Naive thymus-derived CD4-positive, alpha-beta T cell (primary cell): ENCODE measurements at regions not wholly inside any gene's neighbourhood (a gene's known extent, or its start where the extent isn't known, plus 50 kb on each side); places are given as distances from the start of the nearest gene placed in this dataset.
A peak's percentile ranks its signal among the peaks of the same experiment; 100 is the strongest.

Experiments used
- ATAC-seq: fragments of 150-1000 bp; cut with Tn5 transposase; 2 replicates; pipeline ENCODE4 v1.10.0; 2021; ENCODE audit warnings: mild to moderate bottlenecking, moderate library complexity
- CTCF ChIA-PET: fragments of 350-600 bp; sonication (Branson Sonifier 250); formaldehyde crosslinking; loops from one replicate; lab custom pipeline; 2021; ENCODE audit warnings: antibody characterized with exemption; lab: Charles Lee
- POLR2A ChIA-PET: fragments of 350-600 bp; sonication (Branson Sonifier 250); formaldehyde crosslinking; loops from one replicate; lab custom pipeline; 2021; ENCODE audit warnings: antibody characterized with exemption, inconsistent platforms; lab: Charles Lee
- DNase-seq, 9 donors: peaks; one replicate each; pipeline versions ENCODE4 v3.0.0 to v3.0.0-alpha.2; 2020 to 2022; ENCODE audit warnings: mixed read lengths in 1 of 9
- H3K27ac ChIP-seq: one replicate; pipeline ENCODE4 v1.7.0; 2013; ENCODE audit warnings: mild to moderate bottlenecking, low read depth, low read length, moderate library complexity
- H3K27me3 ChIP-seq, 2 donors: one replicate each; pipeline ENCODE4 v1.7.0; 2013; ENCODE audit warnings: low read length in 2 of 2, mild to moderate bottlenecking in 2 of 2, moderate library complexity in 2 of 2; ENCODE audit not compliant: control insufficient read depth in 2 of 2, insufficient read depth in 2 of 2
- H3K36me3 ChIP-seq, 3 experiments: 1 replicate in 2 of 3; 2 replicates in 1 of 3; pipeline ENCODE4 v1.7.0; 2013; ENCODE audit warnings: low read length in 3 of 3, mild to moderate bottlenecking in 3 of 3, moderate library complexity in 1 of 3; ENCODE audit not compliant: insufficient read depth in 3 of 3, control insufficient read depth in 2 of 3
- H3K4me1 ChIP-seq, 2 donors: one replicate each; pipeline ENCODE4 v1.7.0; 2013; ENCODE audit warnings: low read length in 2 of 2, mild to moderate bottlenecking in 2 of 2, moderate library complexity in 1 of 2; ENCODE audit not compliant: control insufficient read depth in 2 of 2, insufficient read depth in 2 of 2
- H3K4me3 ChIP-seq: 2 replicates; pipeline ENCODE4 v1.7.0; 2013; ENCODE audit warnings: mild to moderate bottlenecking, low read length
- H3K9me3 ChIP-seq, 3 experiments: 1 replicate in 2 of 3; 2 replicates in 1 of 3; pipeline ENCODE4 v1.7.0; 2013; ENCODE audit warnings: low read length in 3 of 3; ENCODE audit not compliant: control insufficient read depth in 2 of 3
- H3K27ac Mint-ChIP-seq, 9 donors: one replicate each; pipeline ENCODE4 v1.8.0; 2020 to 2022; ENCODE audit warnings: mixed read lengths in 9 of 9, mild to moderate bottlenecking in 8 of 9, moderate library complexity in 5 of 9, inconsistent platforms in 2 of 9
- H3K27me3 Mint-ChIP-seq, 5 donors: one replicate each; pipeline ENCODE4 v1.8.0; 2021 to 2022; ENCODE audit warnings: mixed read lengths in 5 of 5, mild to moderate bottlenecking in 1 of 5
- H3K36me3 Mint-ChIP-seq, 5 donors: one replicate each; pipeline ENCODE4 v1.8.0; 2020 to 2022; ENCODE audit warnings: mixed read lengths in 5 of 5, mild to moderate bottlenecking in 3 of 5, inconsistent platforms in 1 of 5
- H3K4me1 Mint-ChIP-seq, 7 donors: one replicate each; pipeline ENCODE4 v1.8.0; 2020 to 2022; ENCODE audit warnings: mixed read lengths in 7 of 7, mild to moderate bottlenecking in 3 of 7, inconsistent platforms in 1 of 7
- H3K4me3 Mint-ChIP-seq, 10 donors: one replicate each; pipeline ENCODE4 v1.8.0; 2020 to 2022; ENCODE audit warnings: mild to moderate bottlenecking in 10 of 10, mixed read lengths in 10 of 10, moderate library complexity in 6 of 10, inconsistent platforms in 2 of 10
- H3K9me3 Mint-ChIP-seq, 11 donors: one replicate each; pipeline ENCODE4 v1.8.0; 2020 to 2022; ENCODE audit warnings: mixed read lengths in 11 of 11, mild to moderate bottlenecking in 4 of 11, inconsistent platforms in 1 of 11, moderate library complexity in 1 of 11
- intact Hi-C, 2 donors: fragments of 100-400 bp; cut with micrococcal nuclease; formaldehyde crosslinking; loops; one replicate each; pipeline ENCODE4 v1.15.1; 2023

GRCh38 chr9:20095430-20096092 lies 306.7 kb upstream of the SLC24A2 start:
- Mint-ChIP-seq H3K4me3 (no peak overlapping the region), H3K4me1 (no peaks in the 10 kb centered on the region), H3K27ac (no peak overlapping the region), H3K36me3 (peaks cover 0 to 11% (median 7%) of the 10 kb centered on the region in 5 donors), H3K9me3 (peaks cover 7 to 33% (median 17%) of the 10 kb centered on the region in 11 donors), H3K27me3 (no peaks in the 10 kb centered on the region)
- Histone ChIP-seq H3K36me3 (no peaks in the 10 kb centered on the region), H3K4me1 (no peaks in the 10 kb centered on the region), H3K27me3 (no peaks in the 10 kb centered on the region), H3K4me3 (no peak overlapping the region), H3K9me3 (peaks cover 0 to 7% (median 0%) of the 10 kb centered on the region in 3 experiments), H3K27ac (no peak overlapping the region)
- DNase-seq (no peak), ATAC-seq (no peak)
- ChIA-PET CTCF (no interaction called here), POLR2A (no interaction called here)
- intact Hi-C loops = loop anchor here in 1 of 2 donors (5.0 kb wide), 1 partner anchor 47 kb away; no protein-coding TSS in a partner anchor

- CTCF ChIA-PET = no interaction called here
- no peak overlapping the region for H3K4me3 ChIP-seq
- intact Hi-C loops = no loop called here
Measured at GRCh38 chr9:20092561-20092960, 303.7 kb upstream of the SLC24A2 start.

GRCh38 chr9:20087481-20087880 lies 298.6 kb upstream of the SLC24A2 start:
- ChIA-PET POLR2A (interaction anchor here (0.6 kb wide), 1 partner anchor 9 kb away, joined by 3 read pairs; no protein-coding TSS in a partner anchor), CTCF (no interaction called here)
- Mint-ChIP-seq H3K9me3 (peaks cover 6 to 26% (median 15%) of the 10 kb centered on the region in 11 donors), H3K27ac (peak overlapping the region in 1 of 9 donors; percentile 10), H3K27me3 (peaks cover 0 to 7% (median 0%) of the 10 kb centered on the region in 5 donors), H3K4me1 (peaks cover 0 to 7% (median 0%) of the 10 kb centered on the region in 7 donors), H3K36me3 (peaks cover 0 to 12% (median 7%) of the 10 kb centered on the region in 5 donors), H3K4me3 (no peak overlapping the region)
- H3K4me1 ChIP-seq = no peaks in the 10 kb centered on the region
- H3K27ac ChIP-seq = no peak overlapping the region
- no peaks in the 10 kb centered on the region for H3K36me3 ChIP-seq
- H3K4me3 ChIP-seq = no peak overlapping the region
- peaks cover 0 to 7% (median 0%) of the 10 kb centered on the region in 3 experiments for H3K9me3 ChIP-seq
- no peaks in the 10 kb centered on the region for H3K27me3 ChIP-seq
- DNase-seq = no peak
- ATAC-seq = no peak
- intact Hi-C loops = no loop called here

More at GRCh38 chr9:20092561-20092960, 303.7 kb upstream of the SLC24A2 start:
- DNase-seq (no peak), ATAC-seq (no peak)
- Histone ChIP-seq H3K27me3 (no peaks in the 10 kb centered on the region), H3K4me1 (no peaks in the 10 kb centered on the region), H3K9me3 (peaks cover 0 to 7% (median 0%) of the 10 kb centered on the region in 3 experiments), H3K36me3 (no peaks in the 10 kb centered on the region), H3K27ac (no peak overlapping the region)
- H3K9me3 Mint-ChIP-seq = peaks cover 7 to 37% (median 19%) of the 10 kb centered on the region in 11 donors
- POLR2A ChIA-PET = no interaction called here
- no peaks in the 10 kb centered on the region for H3K4me1 Mint-ChIP-seq
- H3K4me3 Mint-ChIP-seq = no peak overlapping the region
- peaks cover 0 to 3% (median 0%) of the 10 kb centered on the region in 5 donors for H3K27me3 Mint-ChIP-seq
- no peak overlapping the region for H3K27ac Mint-ChIP-seq
- H3K36me3 Mint-ChIP-seq = peaks cover 0 to 14% (median 7%) of the 10 kb centered on the region in 5 donors

GRCh38 chr9:20085842-20086241 lies 297.0 kb upstream of the SLC24A2 start:
- peaks cover 0 to 7% (median 4%) of the 10 kb centered on the region in 5 donors for H3K36me3 Mint-ChIP-seq
- ATAC-seq (no peak), DNase-seq (no peak)
- peak overlapping the region in 1 of 10 donors; percentile 1 for H3K4me3 Mint-ChIP-seq
- Histone ChIP-seq H3K9me3 (no peaks in the 10 kb centered on the region), H3K36me3 (no peaks in the 10 kb centered on the region), H3K4me3 (no peak overlapping the region), H3K27ac (no peak overlapping the region), H3K4me1 (no peaks in the 10 kb centered on the region), H3K27me3 (no peaks in the 10 kb centered on the region)
- peaks cover 0 to 7% (median 0%) of the 10 kb centered on the region in 7 donors for H3K4me1 Mint-ChIP-seq
- ChIA-PET CTCF (no interaction called here), POLR2A (no interaction called here)
- peaks cover 0 to 10% (median 4%) of the 10 kb centered on the region in 11 donors for H3K9me3 Mint-ChIP-seq
- intact Hi-C loops = no loop called here
- peaks cover 0 to 7% (median 0%) of the 10 kb centered on the region in 5 donors for H3K27me3 Mint-ChIP-seq
- H3K27ac Mint-ChIP-seq = no peak overlapping the region

GRCh38 chr9:20084125-20084524 lies 295.3 kb upstream of the SLC24A2 start:
- CTCF ChIA-PET = no interaction called here
- no peak overlapping the region for H3K27ac Mint-ChIP-seq
- ATAC-seq (no peak), DNase-seq (no peak)
- intact Hi-C loops = no loop called here
- H3K27me3 Mint-ChIP-seq = peaks cover 0 to 9% (median 0%) of the 10 kb centered on the region in 5 donors
- Histone ChIP-seq H3K4me3 (no peak overlapping the region), H3K27me3 (no peaks in the 10 kb centered on the region), H3K36me3 (no peaks in the 10 kb centered on the region), H3K4me1 (no peaks in the 10 kb centered on the region), H3K9me3 (no peaks in the 10 kb centered on the region), H3K27ac (no peak overlapping the region)
- peaks cover 0 to 4% (median 0%) of the 10 kb centered on the region in 5 donors for H3K36me3 Mint-ChIP-seq
- peaks cover 0 to 10% (median 0%) of the 10 kb centered on the region in 11 donors for H3K9me3 Mint-ChIP-seq
- peaks cover 0 to 7% (median 0%) of the 10 kb centered on the region in 7 donors for H3K4me1 Mint-ChIP-seq
- no peak overlapping the region for H3K4me3 Mint-ChIP-seq
- POLR2A ChIA-PET = no interaction called here

- no peak overlapping the region for H3K27ac Mint-ChIP-seq
- Histone ChIP-seq H3K36me3 (no peaks in the 10 kb centered on the region), H3K9me3 (no peaks in the 10 kb centered on the region), H3K4me1 (no peaks in the 10 kb centered on the region), H3K27me3 (no peaks in the 10 kb centered on the region), H3K4me3 (no peak overlapping the region), H3K27ac (no peak overlapping the region)
- H3K4me1 Mint-ChIP-seq = peaks cover 0 to 7% (median 0%) of the 10 kb centered on the region in 7 donors
- DNase-seq = no peak
- peaks cover 0 to 10% (median 0%) of the 10 kb centered on the region in 11 donors for H3K9me3 Mint-ChIP-seq
- H3K27me3 Mint-ChIP-seq = peaks cover 0 to 14% (median 0%) of the 10 kb centered on the region in 5 donors
- intact Hi-C loops = no loop called here
- ATAC-seq = no peak
- ChIA-PET POLR2A (no interaction called here), CTCF (no interaction called here)
- H3K4me3 Mint-ChIP-seq = no peak overlapping the region
- H3K36me3 Mint-ChIP-seq = peaks cover 0 to 4% (median 0%) of the 10 kb centered on the region in 5 donors
Measured at GRCh38 chr9:20083390-20083789, 294.6 kb upstream of the SLC24A2 start.
